WTC11 (cell line): ENCODE measurements at regions not wholly inside any gene's neighbourhood (a gene's known extent, or its start where the extent isn't known, plus 50 kb on each side); places are given as distances from the start of the nearest gene placed in this dataset.
A peak's percentile ranks its signal among the peaks of the same experiment; 100 is the strongest.

Experiments used
- ATAC-seq: fragments of 200-7000 bp; cut with Tn5 transposase; 2 replicates; pipeline ENCODE4 v1.10.0; 2021; ENCODE audit warnings: mild to moderate bottlenecking, moderate library complexity
- CTCF ChIA-PET: fragments of 300-600 bp; sonication (Branson Sonifier 250); formaldehyde crosslinking; loops from one replicate; lab custom pipeline; 2021; ENCODE audit warnings: antibody characterized with exemption; lab: Charles Lee
- POLR2A ChIA-PET: fragments of 350-600 bp; sonication (Branson Sonifier 250); formaldehyde crosslinking; loops from one replicate; lab custom pipeline; 2021; ENCODE audit warnings: antibody characterized with exemption; lab: Charles Lee
- DNase-seq: peaks from one replicate; pipeline ENCODE4 v3.0.0; 2021; ENCODE audit warnings: low spot score
- H3K27ac Mint-ChIP-seq: 2 replicates; pipeline ENCODE4 v1.8.0; 2021; ENCODE audit warnings: mixed read lengths
- H3K27me3 Mint-ChIP-seq: 2 replicates; pipeline ENCODE4 v1.8.0; 2021; ENCODE audit warnings: low read depth, mild to moderate bottlenecking, moderate library complexity, mixed read lengths
- H3K36me3 Mint-ChIP-seq: 2 replicates; pipeline ENCODE4 v1.8.0; 2021; ENCODE audit warnings: mixed read lengths
- H3K4me1 Mint-ChIP-seq: 2 replicates; pipeline ENCODE4 v1.8.0; 2022; ENCODE audit warnings: mixed read lengths
- H3K4me3 Mint-ChIP-seq: 2 replicates; pipeline ENCODE4 v1.8.0; 2021; ENCODE audit warnings: mild to moderate bottlenecking, moderate library complexity, mixed read lengths
- H3K9me3 Mint-ChIP-seq: 2 replicates; pipeline ENCODE4 v1.8.0; 2021; ENCODE audit warnings: mixed read lengths
- CBFB ChIP-seq: sonication (generic); formaldehyde crosslinking; IDR thresholded peaks from 2 replicates; pipeline ENCODE4 v1.8.1; 2022; ENCODE audit warnings: mild to moderate bottlenecking, low read depth, missing genetic modification reagents
- CREM ChIP-seq: sonication (generic); formaldehyde crosslinking; IDR thresholded peaks from 2 replicates; pipeline ENCODE4 v1.8.1; 2022; ENCODE audit warnings: mild to moderate bottlenecking, missing genetic modification reagents, moderate library complexity
- FOXP1 ChIP-seq: sonication (generic); formaldehyde crosslinking; IDR thresholded peaks from 2 replicates; pipeline ENCODE4 v1.8.0; 2022; ENCODE audit warnings: missing genetic modification reagents, mild to moderate bottlenecking, moderate library complexity, borderline replicate concordance
- HMGA2 ChIP-seq: fragments of 250-450 bp; sonication (Bioruptor Pico); IDR thresholded peaks from 2 replicates; pipeline ENCODE4 v1.4.0; 2021; ENCODE audit warnings: mild to moderate bottlenecking, moderate library complexity
- NFE2L1 ChIP-seq: sonication (generic); formaldehyde crosslinking; IDR thresholded peaks from 2 replicates; pipeline ENCODE4 v1.8.1; 2023; ENCODE audit warnings: missing genetic modification reagents
- PRRX2 ChIP-seq: fragments of 250-450 bp; sonication (Bioruptor Pico); IDR thresholded peaks from 2 replicates; pipeline ENCODE4 v1.8.0; 2021; ENCODE audit warnings: mild to moderate bottlenecking
- ZBTB43 ChIP-seq: sonication (generic); formaldehyde crosslinking; IDR thresholded peaks from 2 replicates; pipeline ENCODE4 v1.8.1; 2023; ENCODE audit warnings: mild to moderate bottlenecking, missing genetic modification reagents
- ZNF423 ChIP-seq: fragments of 250-450 bp; sonication (Bioruptor Pico); IDR thresholded peaks from 2 replicates; pipeline ENCODE4 v2.1.2; 2022; ENCODE audit warnings: mild to moderate bottlenecking, moderate library complexity
- TF ChIP-seq, protein P1 (sequence below): sonication (generic); formaldehyde crosslinking; conservative IDR thresholded peaks from 2 replicates; pipeline ENCODE4 v1.8.1; 2022; ENCODE audit warnings: mild to moderate bottlenecking, missing genetic modification reagents
- TF ChIP-seq, protein P2 (sequence below): sonication (generic); formaldehyde crosslinking; IDR thresholded peaks from 2 replicates; pipeline ENCODE4 v1.8.1; 2023; ENCODE audit warnings: mild to moderate bottlenecking, missing genetic modification reagents, moderate library complexity
- TF ChIP-seq, protein P3 (sequence below): fragments of 250-450 bp; sonication (Bioruptor Pico); IDR thresholded peaks from 2 replicates; pipeline ENCODE4 v1.8.0; 2021; ENCODE audit warnings: mild to moderate bottlenecking
- TF ChIP-seq, protein P4 (sequence below): sonication (generic); formaldehyde crosslinking; IDR thresholded peaks from 2 replicates; pipeline ENCODE4 v1.8.1; 2023; ENCODE audit warnings: mild to moderate bottlenecking, missing genetic modification reagents

DNA sequence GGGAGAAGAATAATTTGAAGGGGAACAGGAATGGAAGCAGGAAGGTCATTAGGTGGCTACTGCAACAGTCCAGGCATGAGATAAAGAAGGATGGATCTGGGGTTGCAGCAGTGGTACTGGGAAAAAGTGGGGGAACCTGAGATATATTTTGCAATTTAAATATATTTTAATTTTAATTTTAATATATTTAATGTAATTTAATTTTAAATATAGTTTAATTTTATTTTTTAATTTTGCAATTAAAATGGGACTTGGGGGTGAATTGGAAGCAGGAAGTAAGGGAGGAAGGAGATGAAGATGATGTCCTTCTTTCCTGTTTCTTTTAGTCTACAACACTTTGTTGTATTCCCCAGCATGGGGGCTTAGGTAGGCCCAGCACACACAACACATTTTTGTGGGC, 369.8 kb downstream of the GADD45G start:
- TF ChIP-seq, protein P1, sequence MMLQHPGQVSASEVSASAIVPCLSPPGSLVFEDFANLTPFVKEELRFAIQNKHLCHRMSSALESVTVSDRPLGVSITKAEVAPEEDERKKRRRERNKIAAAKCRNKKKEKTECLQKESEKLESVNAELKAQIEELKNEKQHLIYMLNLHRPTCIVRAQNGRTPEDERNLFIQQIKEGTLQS (CRISPR knock-in tag) = no peak
- TF ChIP-seq HMGA2 (CRISPR knock-in tag) (peak; percentile 97), NFE2L1 (CRISPR knock-in tag) (no peak)
- TF ChIP-seq, protein P2, sequence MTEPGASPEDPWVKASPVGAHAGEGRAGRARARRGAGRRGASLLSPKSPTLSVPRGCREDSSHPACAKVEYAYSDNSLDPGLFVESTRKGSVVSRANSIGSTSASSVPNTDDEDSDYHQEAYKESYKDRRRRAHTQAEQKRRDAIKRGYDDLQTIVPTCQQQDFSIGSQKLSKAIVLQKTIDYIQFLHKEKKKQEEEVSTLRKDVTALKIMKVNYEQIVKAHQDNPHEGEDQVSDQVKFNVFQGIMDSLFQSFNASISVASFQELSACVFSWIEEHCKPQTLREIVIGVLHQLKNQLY (CRISPR knock-in tag) = no peak
- TF ChIP-seq, protein P3, sequence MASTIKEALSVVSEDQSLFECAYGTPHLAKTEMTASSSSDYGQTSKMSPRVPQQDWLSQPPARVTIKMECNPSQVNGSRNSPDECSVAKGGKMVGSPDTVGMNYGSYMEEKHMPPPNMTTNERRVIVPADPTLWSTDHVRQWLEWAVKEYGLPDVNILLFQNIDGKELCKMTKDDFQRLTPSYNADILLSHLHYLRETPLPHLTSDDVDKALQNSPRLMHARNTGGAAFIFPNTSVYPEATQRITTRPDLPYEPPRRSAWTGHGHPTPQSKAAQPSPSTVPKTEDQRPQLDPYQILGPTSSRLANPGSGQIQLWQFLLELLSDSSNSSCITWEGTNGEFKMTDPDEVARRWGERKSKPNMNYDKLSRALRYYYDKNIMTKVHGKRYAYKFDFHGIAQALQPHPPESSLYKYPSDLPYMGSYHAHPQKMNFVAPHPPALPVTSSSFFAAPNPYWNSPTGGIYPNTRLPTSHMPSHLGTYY = no peak
- TF ChIP-seq, all 79 proteins: peak for 1
- POLR2A ChIA-PET = no interaction called here
- Mint-ChIP-seq H3K9me3 (no peaks in the 10 kb centered on the region), H3K36me3 (no peaks in the 10 kb centered on the region), H3K27me3 (no peaks in the 10 kb centered on the region; the same call in 1 of the 2 replicates), H3K4me1 (peaks cover 6% of the 10 kb centered on the region; the same call in 1 of the 2 replicates), H3K4me3 (no peak overlapping the region), H3K27ac (no peak overlapping the region)
- CTCF ChIA-PET = interaction anchor here (1.3 kb wide), 1 partner anchor 381 kb away, joined by 5 read pairs; no protein-coding TSS in a partner anchor
- ATAC-seq = no peak
- no peak for DNase-seq

DNA sequence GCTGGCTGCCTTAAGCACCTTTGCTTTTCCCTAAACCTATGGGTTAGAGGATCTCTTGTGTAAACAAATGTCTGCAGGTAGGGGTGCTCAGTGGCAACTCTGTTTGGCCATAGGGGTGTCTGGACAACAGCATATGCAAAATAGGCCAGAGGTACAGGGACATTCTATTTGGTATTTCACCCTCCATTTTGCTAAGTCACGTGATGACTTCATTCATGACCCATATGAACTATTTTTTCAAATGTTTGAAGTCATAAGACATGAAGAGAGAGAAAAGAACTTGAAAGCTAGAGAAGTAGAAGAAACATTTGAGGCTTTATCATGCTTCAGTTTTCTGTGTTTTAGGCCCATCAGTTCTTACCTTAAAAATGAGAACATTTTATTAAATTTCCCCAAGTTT, 370.2 kb downstream of the GADD45G start:
- ATAC-seq (no peak), DNase-seq (no peak)
- Mint-ChIP-seq H3K27ac (no peak overlapping the region), H3K4me3 (no peak overlapping the region), H3K4me1 (peaks cover 6% of the 10 kb centered on the region; the same call in 1 of the 2 replicates), H3K27me3 (no peaks in the 10 kb centered on the region; the same call in 1 of the 2 replicates), H3K9me3 (no peaks in the 10 kb centered on the region), H3K36me3 (no peaks in the 10 kb centered on the region)
- POLR2A ChIA-PET = no interaction called here
- TF ChIP-seq PRRX2 (no peak), CBFB (CRISPR knock-in tag) (no peak), CREM (CRISPR knock-in tag) (no peak), ZNF423 (CRISPR knock-in tag) (no peak), ZBTB43 (no peak)
- TF ChIP-seq, protein P4, sequence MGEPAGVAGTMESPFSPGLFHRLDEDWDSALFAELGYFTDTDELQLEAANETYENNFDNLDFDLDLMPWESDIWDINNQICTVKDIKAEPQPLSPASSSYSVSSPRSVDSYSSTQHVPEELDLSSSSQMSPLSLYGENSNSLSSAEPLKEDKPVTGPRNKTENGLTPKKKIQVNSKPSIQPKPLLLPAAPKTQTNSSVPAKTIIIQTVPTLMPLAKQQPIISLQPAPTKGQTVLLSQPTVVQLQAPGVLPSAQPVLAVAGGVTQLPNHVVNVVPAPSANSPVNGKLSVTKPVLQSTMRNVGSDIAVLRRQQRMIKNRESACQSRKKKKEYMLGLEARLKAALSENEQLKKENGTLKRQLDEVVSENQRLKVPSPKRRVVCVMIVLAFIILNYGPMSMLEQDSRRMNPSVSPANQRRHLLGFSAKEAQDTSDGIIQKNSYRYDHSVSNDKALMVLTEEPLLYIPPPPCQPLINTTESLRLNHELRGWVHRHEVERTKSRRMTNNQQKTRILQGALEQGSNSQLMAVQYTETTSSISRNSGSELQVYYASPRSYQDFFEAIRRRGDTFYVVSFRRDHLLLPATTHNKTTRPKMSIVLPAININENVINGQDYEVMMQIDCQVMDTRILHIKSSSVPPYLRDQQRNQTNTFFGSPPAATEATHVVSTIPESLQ (CRISPR knock-in tag) = no peak
- CTCF ChIA-PET = interaction anchor here (1.3 kb wide), 1 partner anchor 381 kb away, joined by 5 read pairs; no protein-coding TSS in a partner anchor

DNA sequence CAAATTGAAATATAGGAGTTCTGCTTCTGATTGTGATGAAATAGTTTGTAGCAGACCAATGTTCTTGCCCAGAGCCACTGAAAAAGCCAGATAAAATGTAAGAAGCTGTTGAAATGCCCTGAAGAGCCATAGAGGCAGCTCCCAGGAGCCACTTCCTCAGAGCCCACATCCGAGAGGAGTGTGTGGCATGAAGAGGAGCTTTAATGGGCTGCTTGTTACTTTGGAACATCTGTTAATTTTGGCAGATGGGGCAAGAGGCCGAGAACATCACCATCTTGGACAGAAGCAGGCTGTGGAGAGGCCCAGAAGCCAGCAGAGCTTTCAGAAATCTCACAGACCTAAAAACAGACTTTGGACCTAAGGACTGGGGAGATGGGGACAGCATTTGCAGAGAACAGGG, 370.8 kb downstream of the GADD45G start:
- ChIA-PET CTCF (interaction anchor here (1.1 to 1.4 kb wide), 3 partner anchors 9 to 382 kb away, joined by 3 to 5 read pairs (median 4); no protein-coding TSS in a partner anchor), POLR2A (interaction anchor here (0.6 kb wide), 1 partner anchor 37 kb away, joined by 5 read pairs; no protein-coding TSS in a partner anchor)
- DNase-seq (no peak), ATAC-seq (no peak)
- Mint-ChIP-seq H3K27me3 (no peaks in the 10 kb centered on the region; the same call in 1 of the 2 replicates), H3K27ac (no peak overlapping the region), H3K4me1 (peaks cover 6% of the 10 kb centered on the region; the same call in 1 of the 2 replicates), H3K4me3 (no peak overlapping the region), H3K36me3 (no peaks in the 10 kb centered on the region), H3K9me3 (no peaks in the 10 kb centered on the region)
- no peak for TF ChIP-seq FOXP1 (CRISPR knock-in tag)

DNA sequence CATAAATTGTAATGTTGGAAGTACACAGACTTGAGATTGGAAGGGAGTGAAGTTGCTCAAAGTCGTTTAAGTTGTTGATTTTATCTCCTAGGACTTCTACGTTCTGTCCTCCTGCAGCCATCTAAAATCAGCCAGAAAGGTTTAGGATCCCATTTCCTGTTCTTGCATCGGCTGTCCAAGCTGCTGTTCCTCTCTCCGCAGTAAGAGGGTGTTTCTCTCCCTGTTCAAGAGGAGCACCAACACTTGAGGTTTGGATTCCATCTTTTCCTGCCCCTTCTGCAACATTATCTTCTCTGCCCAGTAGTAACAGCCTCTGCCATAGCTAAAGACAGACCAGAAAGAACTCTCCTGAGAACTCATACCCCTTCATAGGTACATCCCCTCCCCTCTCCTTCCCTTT, 373.4 kb downstream of the GADD45G start:
- Mint-ChIP-seq H3K9me3 (peaks cover 5% of the 10 kb centered on the region; the same call in 1 of the 2 replicates), H3K27ac (no peak overlapping the region), H3K36me3 (no peaks in the 10 kb centered on the region), H3K4me1 (peaks cover 6% of the 10 kb centered on the region; the same call in 1 of the 2 replicates), H3K27me3 (no peaks in the 10 kb centered on the region; the same call in 1 of the 2 replicates), H3K4me3 (no peak overlapping the region)
- TF ChIP-seq ZBTB43 (no peak), ZNF423 (CRISPR knock-in tag) (peak; percentile 25; the same call in 1 of the 2 replicates)
- no peak for DNase-seq
- ChIA-PET POLR2A (no interaction called here), CTCF (interaction anchor here (0.6 to 1.6 kb wide), 13 partner anchors 8 to 469 kb away, joined by 3 to 11 read pairs (median 4); no protein-coding TSS in a partner anchor)
- peak; percentile 82 for ATAC-seq
